ENCODE measurements at regions not wholly inside any gene's neighbourhood (a gene's known extent, or its start where the extent isn't known, plus 50 kb on each side); places are given as distances from the start of the nearest gene placed in this dataset.

- intact Hi-C loops (cut with DNase I; ENCODE audit: low total_unique reads) = no loop called here
- no peak for TF ChIP-seq CTCF (IDR thresholded peaks at IDR 0.05)
- no peak for TF ChIP-seq POLR2AphosphoS5 (IDR thresholded peaks at IDR 0.05)
- Histone ChIP-seq H3K4me3 (no peak overlapping the region), H3K27ac (no peak overlapping the region), H3K27me3 (peaks cover 0 to 4% (median 4%) of the 10 kb centered on the region in 3 donors), H3K9me3 (no peaks in the 10 kb centered on the region), H3K36me3 (no peaks in the 10 kb centered on the region), H3K4me1 (no peaks in the 10 kb centered on the region)
- no peak for DNase-seq
- 29 to 37% (median 31%) methylated on average over 4 of the region's 4 CpGs for whole genome bisulfite sequencing, 5 donors
Measured at GRCh38 chr13:53165261-53165660, 136.6 kb downstream of the OLFM4 start.

- no peak for DNase-seq
- Histone ChIP-seq H3K4me1 (no peaks in the 10 kb centered on the region), H3K9me3 (no peaks in the 10 kb centered on the region), H3K36me3 (no peaks in the 10 kb centered on the region), H3K27me3 (peaks cover 0 to 4% (median 4%) of the 10 kb centered on the region in 3 donors), H3K27ac (no peak overlapping the region), H3K4me3 (no peak overlapping the region)
- WGBS, 5 donors = 35 to 71% (median 61%) methylated on average over 3 of the region's 3 CpGs
- TF ChIP-seq POLR2A (IDR thresholded peaks at IDR 0.05) (no peak), POLR2AphosphoS5 (IDR thresholded peaks at IDR 0.05) (no peak), CTCF (IDR thresholded peaks at IDR 0.05) (no peak), EP300 (IDR thresholded peaks at IDR 0.05) (no peak)
- intact Hi-C loops (cut with DNase I; ENCODE audit: low total_unique reads) = no loop called here
Measured at GRCh38 chr13:53167561-53167960, 138.9 kb downstream of the OLFM4 start.

- Histone ChIP-seq H3K4me1 (no peaks in the 10 kb centered on the region), H3K4me3 (no peak overlapping the region), H3K27me3 (peaks cover 0 to 11% (median 4%) of the 10 kb centered on the region in 3 donors), H3K9me3 (no peaks in the 10 kb centered on the region), H3K27ac (no peak overlapping the region), H3K36me3 (no peaks in the 10 kb centered on the region)
- DNase-seq = no peak
- no peak for TF ChIP-seq CTCF (IDR thresholded peaks at IDR 0.05)
- no peak for TF ChIP-seq POLR2A (IDR thresholded peaks at IDR 0.05)
- TF ChIP-seq POLR2AphosphoS5 (IDR thresholded peaks at IDR 0.05) = no peak
- no peak for TF ChIP-seq EP300 (IDR thresholded peaks at IDR 0.05)
- WGBS, 5 donors = 71 to 88% (median 84%) methylated on average over 1 of the region's 1 CpG
- intact Hi-C loops (cut with DNase I; ENCODE audit: low total_unique reads) = no loop called here
Measured at GRCh38 chr13:53170910-53171309, 142.3 kb downstream of the OLFM4 start.

GRCh38 chr13:53174545-53174944 lies 145.9 kb downstream of the OLFM4 start:
- peak in 1 of 2 donors; percentile 49 for DNase-seq
- intact Hi-C loops (cut with DNase I; ENCODE audit: low total_unique reads) = no loop called here
- H3K27me3 ChIP-seq = peaks cover 0 to 7% (median 0%) of the 10 kb centered on the region in 3 donors
- TF ChIP-seq EP300 (IDR thresholded peaks at IDR 0.05) (no peak), POLR2AphosphoS5 (IDR thresholded peaks at IDR 0.05) (no peak), POLR2A (IDR thresholded peaks at IDR 0.05) (no peak), CTCF (IDR thresholded peaks at IDR 0.05) (no peak)
- 50 to 92% (median 89%) methylated on average over 2 of the region's 2 CpGs for WGBS, 5 donors
- no peak overlapping the region for H3K4me3 ChIP-seq
- H3K4me1 ChIP-seq = no peaks in the 10 kb centered on the region
- H3K36me3 ChIP-seq = no peaks in the 10 kb centered on the region
- H3K9me3 ChIP-seq = no peaks in the 10 kb centered on the region
- no peak overlapping the region for H3K27ac ChIP-seq
